Stomach smooth muscle (tissue), 2 donors: ENCODE measurements at regions not wholly inside any gene's neighbourhood (a gene's known extent, or its start where the extent isn't known, plus 50 kb on each side); places are given as distances from the start of the nearest gene placed in this dataset.

ENCODE experiments used
- H3K27ac ChIP-seq: one replicate; pipeline ENCODE4 v1.7.0; 2013; ENCODE audit warnings: mild to moderate bottlenecking, low read length, inconsistent platforms
- H3K27me3 ChIP-seq, 2 donors: one replicate each; pipeline ENCODE4 v1.7.0; 2013; ENCODE audit warnings: low read length in 2 of 2; ENCODE audit not compliant: insufficient read depth in 2 of 2, control insufficient read depth in 1 of 2
- H3K36me3 ChIP-seq, 2 donors: one replicate each; pipeline ENCODE4 v1.7.0; 2013; ENCODE audit warnings: low read length in 2 of 2; ENCODE audit not compliant: control insufficient read depth in 2 of 2, insufficient read depth in 2 of 2
- H3K4me1 ChIP-seq: one replicate; pipeline ENCODE4 v1.7.0; 2013; ENCODE audit warnings: low read length; ENCODE audit not compliant: control insufficient read depth, insufficient read depth
- H3K4me3 ChIP-seq, 2 donors: one replicate each; pipeline ENCODE4 v1.7.0; 2013; ENCODE audit warnings: low read length in 2 of 2
- H3K9ac ChIP-seq, 2 donors: one replicate each; pipeline ENCODE4 v1.7.0; 2013; ENCODE audit warnings: low read length in 2 of 2, mild to moderate bottlenecking in 1 of 2
- H3K9me3 ChIP-seq, 2 donors: one replicate each; pipeline ENCODE4 v1.7.0; 2013; ENCODE audit warnings: low read length in 2 of 2; ENCODE audit not compliant: control insufficient read depth in 2 of 2
- donor health status: healthy.
- donor health status: Pancreatic carcinoma.

GRCh38 chr20:63121749-63122405, 94.1 kb downstream of the YTHDF1 start:
- Histone ChIP-seq H3K27me3 (peaks cover 14 to 26% of the 10 kb centered on the region in 2 donors), H3K4me1 (no peaks in the 10 kb centered on the region), H3K9ac (no peak overlapping the region), H3K4me3 (no peak overlapping the region), H3K9me3 (no peaks in the 10 kb centered on the region), H3K27ac (no peak overlapping the region), H3K36me3 (no peaks in the 10 kb centered on the region)

GRCh38 chr20:63121246-63121645, 94.7 kb downstream of the YTHDF1 start:
- no peak overlapping the region for H3K27ac ChIP-seq
- H3K4me1 ChIP-seq, result no peaks in the 10 kb centered on the region
- H3K36me3 ChIP-seq, result no peaks in the 10 kb centered on the region
- H3K9me3 ChIP-seq, result no peaks in the 10 kb centered on the region
- H3K4me3 ChIP-seq, result no peak overlapping the region
- peaks cover 20 to 28% of the 10 kb centered on the region in 2 donors for H3K27me3 ChIP-seq
- no peak overlapping the region for H3K9ac ChIP-seq

GRCh38 chr20:63120808-63121090, 95.2 kb downstream of the YTHDF1 start:
- Histone ChIP-seq H3K9me3 (no peaks in the 10 kb centered on the region), H3K9ac (no peak overlapping the region), H3K36me3 (no peaks in the 10 kb centered on the region), H3K27me3 (peaks cover 25 to 32% of the 10 kb centered on the region in 2 donors), H3K27ac (no peak overlapping the region), H3K4me3 (no peak overlapping the region), H3K4me1 (no peaks in the 10 kb centered on the region)

GRCh38 chr20:63119963-63120807, 95.7 kb downstream of the YTHDF1 start:
- no peaks in the 10 kb centered on the region for H3K4me1 ChIP-seq
- H3K27me3 ChIP-seq, result peaks cover 27 to 34% of the 10 kb centered on the region in 2 donors
- H3K9me3 ChIP-seq, result no peaks in the 10 kb centered on the region
- no peak overlapping the region for H3K4me3 ChIP-seq
- H3K27ac ChIP-seq, result no peak overlapping the region
- no peak overlapping the region for H3K9ac ChIP-seq
- H3K36me3 ChIP-seq, result no peaks in the 10 kb centered on the region

DNA sequence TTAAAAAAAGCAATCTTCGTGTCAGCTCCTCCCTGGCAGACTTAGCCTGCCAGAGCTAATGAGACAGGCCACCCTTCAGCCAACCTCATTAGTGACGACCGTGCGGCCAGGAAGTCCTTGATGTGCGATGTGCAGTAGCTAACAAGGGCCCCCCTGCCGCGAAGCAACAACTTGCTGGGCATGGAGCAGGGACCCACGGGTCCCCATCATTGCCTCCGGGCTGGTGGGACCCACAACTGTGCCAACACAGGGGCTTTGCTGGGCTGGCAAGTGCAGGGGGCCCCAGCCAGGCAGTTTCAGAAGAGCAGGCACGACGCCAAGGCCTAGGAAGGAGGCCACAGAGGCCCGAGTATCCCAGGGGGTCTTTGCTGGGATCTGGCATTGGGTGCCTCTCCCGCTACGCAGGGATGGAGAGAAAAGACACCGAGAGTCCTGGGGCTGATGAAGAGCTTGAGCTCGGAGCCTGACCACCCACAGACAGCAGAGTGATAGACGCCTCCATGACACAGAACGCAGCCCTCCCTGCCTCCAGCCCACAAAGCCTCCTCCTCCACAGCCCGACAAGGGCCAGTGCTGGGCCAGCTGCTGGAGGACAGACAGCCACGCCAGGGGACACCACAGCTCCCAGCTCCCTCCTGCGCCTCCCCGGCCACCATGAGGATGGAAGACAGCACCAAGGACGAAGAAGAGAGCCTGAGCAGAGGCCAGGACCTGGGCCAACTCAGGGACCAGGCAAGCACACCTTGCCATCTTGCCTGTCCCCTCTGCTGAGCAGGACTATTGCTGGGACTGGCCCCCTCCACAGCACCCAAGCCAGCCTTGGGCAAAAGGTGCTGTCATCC, 96.6 kb downstream of the YTHDF1 start:
- Histone ChIP-seq H3K27ac (no peak overlapping the region), H3K4me1 (no peaks in the 10 kb centered on the region), H3K36me3 (no peaks in the 10 kb centered on the region), H3K9me3 (no peaks in the 10 kb centered on the region), H3K9ac (no peak overlapping the region), H3K4me3 (no peak overlapping the region), H3K27me3 (peaks cover 28 to 32% of the 10 kb centered on the region in 2 donors)

DNA sequence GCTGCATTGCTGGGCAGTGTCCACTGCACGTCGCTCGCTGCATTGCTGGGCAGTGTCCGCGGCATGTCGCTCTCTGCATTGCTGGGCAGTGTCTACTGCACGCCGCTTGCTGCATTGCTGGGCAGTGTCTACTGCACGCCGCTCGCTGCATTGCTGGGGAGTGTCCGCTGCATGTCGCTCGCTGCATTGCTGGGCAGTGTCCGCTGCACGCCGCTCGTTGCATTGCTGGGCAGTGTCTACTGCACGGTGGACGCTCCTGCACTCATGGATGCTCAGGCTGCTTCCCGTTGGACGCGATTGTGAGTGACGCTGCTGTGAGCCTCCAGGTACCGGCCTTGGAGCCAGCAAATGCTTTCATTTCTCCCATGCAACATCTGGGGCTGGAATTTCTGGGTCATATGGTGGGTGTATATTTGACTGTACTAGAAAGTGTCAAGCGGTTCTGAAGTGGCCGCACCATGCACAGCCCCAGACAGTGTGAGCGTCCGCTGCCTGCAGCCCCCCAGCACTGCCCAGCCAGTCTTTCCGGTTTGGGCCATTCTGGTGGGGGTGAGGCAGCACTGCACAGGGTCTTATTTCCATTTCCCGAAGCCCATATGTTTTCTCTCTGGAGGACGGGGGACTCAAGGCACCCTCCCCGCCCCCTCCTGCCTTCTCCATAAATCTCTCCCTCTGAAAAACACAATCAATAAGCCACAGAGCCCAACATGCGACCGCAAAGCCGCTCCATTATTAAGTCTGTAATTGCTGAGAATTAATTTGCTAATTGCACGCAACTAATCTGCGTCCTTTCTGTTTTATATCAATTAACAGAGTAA, 97.4 kb downstream of the YTHDF1 start:
- no peak overlapping the region for H3K27ac ChIP-seq
- no peak overlapping the region for H3K4me3 ChIP-seq
- H3K27me3 ChIP-seq, result peaks cover 25 to 30% of the 10 kb centered on the region in 2 donors
- no peaks in the 10 kb centered on the region for H3K36me3 ChIP-seq
- no peaks in the 10 kb centered on the region for H3K4me1 ChIP-seq
- H3K9ac ChIP-seq, result no peak overlapping the region
- no peaks in the 10 kb centered on the region for H3K9me3 ChIP-seq

GRCh38 chr20:63117661-63118302, 98.1 kb downstream of the YTHDF1 start:
- Histone ChIP-seq H3K27ac (no peak overlapping the region), H3K4me3 (no peak overlapping the region), H3K9ac (no peak overlapping the region), H3K9me3 (no peaks in the 10 kb centered on the region), H3K36me3 (no peaks in the 10 kb centered on the region), H3K27me3 (peaks cover 25 to 29% of the 10 kb centered on the region in 2 donors), H3K4me1 (no peaks in the 10 kb centered on the region)

- no peak overlapping the region for H3K4me3 ChIP-seq
- no peak overlapping the region for H3K27ac ChIP-seq
- no peak overlapping the region for H3K9ac ChIP-seq
- H3K27me3 ChIP-seq, result peaks cover 23 to 31% of the 10 kb centered on the region in 2 donors
- H3K9me3 ChIP-seq, result peaks cover 0 to 3% of the 10 kb centered on the region in 2 donors
- H3K4me1 ChIP-seq, result no peaks in the 10 kb centered on the region
- no peaks in the 10 kb centered on the region for H3K36me3 ChIP-seq
These were observed 98.8 kb downstream of the YTHDF1 start for GRCh38 chr20:63117151-63117550.

GRCh38 chr20:63116412-63117106, 99.4 kb downstream of the YTHDF1 start:
- Histone ChIP-seq H3K27ac (no peak overlapping the region), H3K4me1 (no peaks in the 10 kb centered on the region), H3K9me3 (peaks cover 3 to 4% of the 10 kb centered on the region in 2 donors), H3K27me3 (peaks cover 21 to 29% of the 10 kb centered on the region in 2 donors), H3K9ac (no peak overlapping the region), H3K36me3 (no peaks in the 10 kb centered on the region), H3K4me3 (no peak overlapping the region)
